H1 (cell line): ENCODE measurements at regions not wholly inside any gene's neighbourhood (a gene's known extent, or its start where the extent isn't known, plus 50 kb on each side); places are given as distances from the start of the nearest gene placed in this dataset.

Experiments
- BRCA1 ChIP-seq: IDR thresholded peaks from 2 replicates; pipeline ENCODE4 v1.6.1; 2012; ENCODE audit warnings: low read depth, low read length, improper control_type of control experiment
- EZH2 ChIP-seq: fragments of 200-600 bp; sonication (generic); IDR thresholded peaks from 2 replicates; pipeline ENCODE4 v1.7.1; 2012; ENCODE audit warnings: low read depth, mild to moderate bottlenecking, moderate library complexity, low read length, inconsistent platforms; ENCODE audit not compliant: severe bottlenecking
- SP1 ChIP-seq: IDR thresholded peaks from 2 replicates; pipeline ENCODE4 v1.6.1; 2011; ENCODE audit warnings: low read depth, low read length
- YY1 ChIP-seq: IDR thresholded peaks from 2 replicates; pipeline ENCODE4 v1.6.1; 2011; ENCODE audit warnings: low read depth, mild to moderate bottlenecking, low read length

- TF ChIP-seq YY1, result no peak
- no peak for TF ChIP-seq BRCA1
- TF ChIP-seq SP1, result no peak
- TF ChIP-seq EZH2, result no peak
Measured at GRCh38 chr2:8285081-8285480, 396.8 kb upstream of the ID2 start (continued).
